ENCODE measurements at regions not wholly inside any gene's neighbourhood (a gene's known extent, or its start where the extent isn't known, plus 50 kb on each side); places are given as distances from the start of the nearest gene placed in this dataset.

DNA sequence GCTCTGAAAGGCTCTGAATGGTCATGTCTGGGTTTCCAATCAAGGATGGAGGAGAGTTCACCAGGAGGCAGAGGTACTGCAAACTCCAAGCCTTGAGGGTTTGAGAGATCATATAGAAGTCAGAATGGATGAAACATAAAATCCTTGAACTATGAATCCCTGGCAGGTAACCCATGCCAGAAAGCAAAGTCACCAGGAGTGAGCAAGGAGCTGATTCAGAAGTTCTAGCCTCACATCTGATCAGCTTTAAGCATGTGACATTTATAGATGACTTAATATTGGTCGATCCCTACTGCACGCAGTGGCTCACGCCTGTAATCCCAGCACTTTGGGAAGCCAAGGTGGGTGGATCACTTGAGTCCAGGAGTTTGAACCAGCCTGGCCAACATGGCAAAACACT, 126.1 kb upstream of the MED13L start:
- no peak for FAIRE-seq
- Histone ChIP-seq H3K4me2 (ENCODE audit: control insufficient read depth, extremely low read depth, insufficient read depth, low read depth, low read length) (no peak overlapping the region), H4K20me1 (ENCODE audit: control insufficient read depth, extremely low read depth, insufficient read depth, low read length) (no peaks in the 10 kb centered on the region), H3K27me3 (ENCODE audit: control insufficient read depth, extremely low read depth, insufficient read depth, low read length) (no peaks in the 10 kb centered on the region), H3K4me3 (ENCODE audit: control insufficient read depth in 2 of 3, extremely low read depth in 1 of 3, insufficient read depth in 2 of 3, low read depth in 1 of 3, low read length in 3 of 3) (no peak overlapping the region), H3K9me3 (ENCODE audit: control insufficient read depth, low read depth, low read length) (no peaks in the 10 kb centered on the region), H3K9ac (ENCODE audit: control insufficient read depth, extremely low read depth, insufficient read depth, low read length) (no peak overlapping the region), H3K9me1 (ENCODE audit: control insufficient read depth, extremely low read depth, insufficient read depth, low read length) (no peaks in the 10 kb centered on the region), H3K79me2 (ENCODE audit: control insufficient read depth, insufficient read depth, low read length) (no peaks in the 10 kb centered on the region), H2AFZ (ENCODE audit: control insufficient read depth, low read length) (no peak overlapping the region), H3K36me3 (ENCODE audit: control insufficient read depth in 2 of 2, extremely low read depth in 1 of 2, insufficient read depth in 2 of 2, low read length in 2 of 2) (no peaks in the 10 kb centered on the region), H3K4me1 (ENCODE audit: control insufficient read depth, extremely low read depth, insufficient read depth, low read length) (peaks cover 29% of the 10 kb centered on the region), H3K27ac (ENCODE audit: control insufficient read depth, insufficient read depth, low read length) (no peak overlapping the region)
- TF ChIP-seq EZH2 (IDR thresholded peaks at IDR 0.05; ENCODE audit: low read length): no peak
- TF ChIP-seq, protein P1, sequence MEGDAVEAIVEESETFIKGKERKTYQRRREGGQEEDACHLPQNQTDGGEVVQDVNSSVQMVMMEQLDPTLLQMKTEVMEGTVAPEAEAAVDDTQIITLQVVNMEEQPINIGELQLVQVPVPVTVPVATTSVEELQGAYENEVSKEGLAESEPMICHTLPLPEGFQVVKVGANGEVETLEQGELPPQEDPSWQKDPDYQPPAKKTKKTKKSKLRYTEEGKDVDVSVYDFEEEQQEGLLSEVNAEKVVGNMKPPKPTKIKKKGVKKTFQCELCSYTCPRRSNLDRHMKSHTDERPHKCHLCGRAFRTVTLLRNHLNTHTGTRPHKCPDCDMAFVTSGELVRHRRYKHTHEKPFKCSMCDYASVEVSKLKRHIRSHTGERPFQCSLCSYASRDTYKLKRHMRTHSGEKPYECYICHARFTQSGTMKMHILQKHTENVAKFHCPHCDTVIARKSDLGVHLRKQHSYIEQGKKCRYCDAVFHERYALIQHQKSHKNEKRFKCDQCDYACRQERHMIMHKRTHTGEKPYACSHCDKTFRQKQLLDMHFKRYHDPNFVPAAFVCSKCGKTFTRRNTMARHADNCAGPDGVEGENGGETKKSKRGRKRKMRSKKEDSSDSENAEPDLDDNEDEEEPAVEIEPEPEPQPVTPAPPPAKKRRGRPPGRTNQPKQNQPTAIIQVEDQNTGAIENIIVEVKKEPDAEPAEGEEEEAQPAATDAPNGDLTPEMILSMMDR (optimal IDR thresholded peaks at IDR 0.05 in 1 of 3, IDR thresholded peaks at IDR 0.05 in 1 of 3, conservative IDR thresholded peaks at IDR 0.05 in 1 of 3; ENCODE audit: extremely low read depth in 1 of 3, insufficient read depth in 2 of 3, low read length in 3 of 3): no peak
- dilution Hi-C loops (cut with MboI; ENCODE audit: extremely low pct_ligation_motif_present, low sequenced_read_pairs): no loop called here
- no peak for DNase-seq (ENCODE audit: low read depth, low spot score)

DNA sequence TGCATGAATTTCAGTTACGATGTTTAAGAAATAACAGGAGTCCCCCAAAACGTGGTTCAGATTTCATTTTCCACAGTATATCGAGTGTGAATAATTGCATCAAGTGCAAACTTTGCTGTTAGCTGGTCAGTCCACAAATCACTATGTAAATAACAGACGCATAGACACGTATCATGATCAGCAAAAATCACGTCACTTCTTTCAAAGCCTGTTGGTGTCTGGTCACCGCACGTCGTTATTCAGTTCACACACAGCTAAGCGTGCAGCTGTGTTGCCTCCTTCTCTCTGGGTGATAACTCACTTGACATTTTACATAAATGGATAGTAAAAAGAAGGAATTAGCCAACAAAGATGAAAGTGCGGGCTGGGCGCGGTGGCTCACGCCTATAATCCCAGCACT, 126.8 kb upstream of the MED13L start:
- Histone ChIP-seq H3K27ac (ENCODE audit: control insufficient read depth, insufficient read depth, low read length) (no peak overlapping the region), H3K27me3 (ENCODE audit: control insufficient read depth, extremely low read depth, insufficient read depth, low read length) (no peaks in the 10 kb centered on the region), H3K4me2 (ENCODE audit: control insufficient read depth, extremely low read depth, insufficient read depth, low read depth, low read length) (no peak overlapping the region), H3K9ac (ENCODE audit: control insufficient read depth, extremely low read depth, insufficient read depth, low read length) (no peak overlapping the region), H3K79me2 (ENCODE audit: control insufficient read depth, insufficient read depth, low read length) (no peaks in the 10 kb centered on the region), H3K9me3 (ENCODE audit: control insufficient read depth, low read depth, low read length) (no peaks in the 10 kb centered on the region), H4K20me1 (ENCODE audit: control insufficient read depth, extremely low read depth, insufficient read depth, low read length) (no peaks in the 10 kb centered on the region), H2AFZ (ENCODE audit: control insufficient read depth, low read length) (no peak overlapping the region), H3K9me1 (ENCODE audit: control insufficient read depth, extremely low read depth, insufficient read depth, low read length) (no peaks in the 10 kb centered on the region), H3K4me3 (ENCODE audit: control insufficient read depth in 2 of 3, extremely low read depth in 1 of 3, insufficient read depth in 2 of 3, low read depth in 1 of 3, low read length in 3 of 3) (no peak overlapping the region), H3K36me3 (ENCODE audit: control insufficient read depth in 2 of 2, extremely low read depth in 1 of 2, insufficient read depth in 2 of 2, low read length in 2 of 2) (no peaks in the 10 kb centered on the region), H3K4me1 (ENCODE audit: control insufficient read depth, extremely low read depth, insufficient read depth, low read length) (peaks cover 29% of the 10 kb centered on the region)
- FAIRE-seq (no peak), DNase-seq (ENCODE audit: low read depth, low spot score) (no peak)
- TF ChIP-seq, protein P1 (optimal IDR thresholded peaks at IDR 0.05 in 1 of 3, IDR thresholded peaks at IDR 0.05 in 1 of 3, conservative IDR thresholded peaks at IDR 0.05 in 1 of 3; ENCODE audit: extremely low read depth in 1 of 3, insufficient read depth in 2 of 3, low read length in 3 of 3): no peak
- TF ChIP-seq EZH2 (IDR thresholded peaks at IDR 0.05; ENCODE audit: low read length): no peak
- dilution Hi-C loops (cut with MboI; ENCODE audit: extremely low pct_ligation_motif_present, low sequenced_read_pairs): no loop called here
